ENCODE measurements at regions not wholly inside any gene's neighbourhood (a gene's known extent, or its start where the extent isn't known, plus 50 kb on each side); places are given as distances from the start of the nearest gene placed in this dataset.
A peak's percentile ranks its signal among the peaks of the same experiment; 100 is the strongest.

DNA sequence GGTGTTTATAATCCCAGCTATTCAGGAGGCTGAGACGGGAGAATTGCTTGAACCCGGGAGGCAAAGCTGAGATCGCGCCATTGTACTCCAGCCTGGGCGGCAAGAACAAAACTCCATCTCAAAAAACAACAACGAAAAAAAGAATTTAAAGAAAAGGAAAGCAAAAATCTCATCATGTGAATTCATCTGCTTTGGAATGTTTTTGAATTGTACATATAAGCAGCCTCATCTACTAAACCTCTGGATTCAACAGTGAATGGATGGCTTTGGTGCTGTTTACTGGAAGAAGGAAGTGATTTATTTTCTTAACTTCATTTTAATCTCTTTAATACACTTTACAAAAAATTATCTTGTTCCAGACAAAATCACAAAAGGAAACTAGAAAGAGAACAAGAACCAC lies 51.8 kb upstream of the PNRC1 start:
- no peak for DNase-seq

DNA sequence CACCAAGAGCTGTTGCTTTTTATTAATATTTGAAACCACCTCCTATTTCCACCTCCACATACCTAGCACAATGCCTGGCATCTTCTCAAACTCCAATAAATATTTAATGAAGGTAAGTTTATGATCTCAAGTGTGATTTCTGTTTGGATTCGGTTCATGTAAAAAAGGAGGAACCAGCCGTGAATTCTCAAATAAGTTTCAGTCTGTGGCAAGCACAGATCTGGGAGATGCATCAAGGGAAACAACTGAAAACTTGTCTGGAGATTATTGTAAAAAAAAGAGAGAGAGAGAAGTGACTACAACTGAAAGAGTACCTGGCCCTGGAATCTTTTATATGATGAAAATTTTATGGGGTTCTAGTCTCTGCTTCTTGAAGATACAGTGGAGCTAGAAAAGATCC lies 52.8 kb upstream of the PNRC1 start:
- DNase-seq: no peak

DNA sequence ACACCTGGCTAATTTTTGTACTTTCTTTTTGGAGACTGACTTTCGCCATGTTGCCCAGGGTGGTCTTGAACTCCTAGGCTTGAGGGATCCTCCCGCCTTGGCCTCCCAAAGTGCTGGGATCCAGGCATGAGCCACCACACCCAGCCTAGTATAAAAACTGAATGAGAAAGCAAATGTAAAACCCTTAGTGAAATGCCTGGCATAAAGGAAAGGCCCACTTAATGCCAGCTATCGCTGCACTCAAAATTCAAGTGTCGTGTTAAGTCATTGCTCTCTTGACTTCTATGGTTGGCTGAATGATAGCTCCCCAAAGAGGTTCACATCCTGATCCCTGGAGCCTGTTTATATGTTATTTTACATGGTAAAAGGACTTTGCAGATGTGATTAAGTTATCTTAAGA lies 54.4 kb upstream of the PNRC1 start:
- DNase-seq: no peak

GRCh38 chr6:89025633-89026032 lies 54.9 kb upstream of the PNRC1 start:
- no peak for DNase-seq

- DNase-seq: no peak
Measured at GRCh38 chr6:89024456-89024855, 56.1 kb upstream of the PNRC1 start.

- no peak for DNase-seq
Measured at GRCh38 chr6:89023591-89024441, 56.7 kb upstream of the PNRC1 start.

DNA sequence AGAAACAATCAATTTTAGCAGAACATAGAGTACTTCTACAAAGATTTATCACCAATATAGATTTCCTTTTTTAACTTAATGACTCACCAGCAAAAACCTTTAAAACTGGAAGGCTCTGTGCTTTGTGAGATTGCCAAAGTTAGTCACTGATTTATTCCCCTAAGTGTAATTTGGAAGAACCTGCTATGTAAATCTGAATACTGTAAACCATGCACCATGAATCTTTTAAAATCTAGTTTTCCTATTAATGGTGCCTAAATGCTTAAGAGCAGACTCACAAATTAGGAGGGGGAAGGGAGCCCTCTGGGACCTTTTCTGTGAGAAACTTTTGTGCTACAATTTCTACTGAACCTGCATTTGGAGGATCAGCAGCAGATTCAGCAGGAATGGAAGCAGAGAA lies 57.8 kb upstream of the PNRC1 start:
- no peak for DNase-seq

- peak; percentile 45 for DNase-seq
Measured at GRCh38 chr6:89021629-89022028, 58.2 kb upstream of the RNGTT start.

- no peak for DNase-seq
Measured at GRCh38 chr6:89015971-89016370, 52.6 kb upstream of the RNGTT start.

DNA sequence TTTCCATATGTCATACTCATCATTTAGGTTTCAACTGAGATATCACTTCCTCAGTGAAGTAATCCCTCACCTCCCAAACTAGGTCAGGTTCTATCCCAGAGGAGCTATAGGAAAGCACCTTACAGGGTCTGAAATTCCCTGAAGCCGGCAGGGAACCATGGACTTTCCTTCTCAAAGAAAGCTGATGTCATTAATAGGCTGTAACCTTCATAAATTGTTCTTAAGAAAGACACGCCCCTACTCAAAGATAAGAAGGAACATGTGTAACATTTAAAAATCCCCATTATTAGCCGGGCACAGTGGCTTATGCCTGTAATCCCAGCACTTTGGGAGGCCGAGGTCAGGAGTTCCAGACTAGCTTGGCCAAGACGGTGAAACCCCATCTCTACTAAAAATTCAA lies 50.0 kb upstream of the RNGTT start:
- no peak for DNase-seq
